ENCODE measurements at regions not wholly inside any gene's neighbourhood (a gene's known extent, or its start where the extent isn't known, plus 50 kb on each side); places are given as distances from the start of the nearest gene placed in this dataset.

- peak in 1 of 2 experiments; percentile 31; a peak in 1 of 4 replicates for TF ChIP-seq SRF (CRISPR knock-in tag; IDR thresholded peaks at IDR 0.05)
- TF ChIP-seq ZBTB43 (CRISPR knock-in tag; IDR thresholded peaks at IDR 0.05): no peak
- no peak for TF ChIP-seq CREBBP (IDR thresholded peaks at IDR 0.05; ENCODE audit: low read depth, low read length)
These were observed 248.6 kb upstream of the JADE1 start (continued) for GRCh38 chr4:128560754-128561495.

GRCh38 chr4:128558896-128559679, 250.4 kb upstream of the JADE1 start:
- no peak overlapping the region for H3K4me3 ChIP-seq
- no peak for ATAC-seq
- no peaks in the 10 kb centered on the region for H3K9me3 ChIP-seq (replicated peaks; ENCODE audit: control insufficient read depth, insufficient read depth, low read depth, low read length)
- peak overlapping the region in 1 of 2 experiments; percentile 19; a peak in 1 of 4 replicates for H3K9ac ChIP-seq (ENCODE audit: insufficient read depth in 1 of 2, low read depth in 2 of 2, low read length in 2 of 2)
- H3K27ac ChIP-seq (ENCODE audit: extremely low read depth, low read depth, low read length): no peak overlapping the region
- no peaks in the 10 kb centered on the region for H4K20me1 ChIP-seq (replicated peaks; ENCODE audit: control insufficient read depth, insufficient read depth, low read length)
- no peaks in the 10 kb centered on the region for H3K36me3 ChIP-seq (ENCODE audit: control insufficient read depth, insufficient read depth, low read length)
- intact Hi-C loops (cut with micrococcal nuclease): loop anchor here (10.0 kb wide), 1 partner anchor 274 kb away; the partner anchor contains the start of gene PGRMC2
- ChIA-PET CTCF (ENCODE audit: low intra/inter-chr PET ratio) (no interaction called here), POLR2A (interaction anchor here (0.7 to 1.1 kb wide), 2 partner anchors 10 to 271 kb away, joined by 3 read pairs; no protein-coding TSS in a partner anchor)
- BruUV-seq (replicated peaks): no TSS peak
- no peak for FAIRE-seq
- no peaks in the 10 kb centered on the region for H3K27me3 ChIP-seq (ENCODE audit: control insufficient read depth in 2 of 2, insufficient read depth in 2 of 2, low read length in 2 of 2)
- in situ Hi-C loops (cut with MboI): no loop called here
- no peak overlapping the region for H3K4me2 ChIP-seq (ENCODE audit: insufficient read depth, low read length)
- peaks cover 0 to 6% of the 10 kb centered on the region in 2 experiments; a peak in 3 of 5 replicates for H3K4me1 ChIP-seq (replicated peaks in 1 of 2; ENCODE audit: control insufficient read depth in 2 of 2, insufficient read depth in 2 of 2, low read length in 2 of 2)
- H2AFZ ChIP-seq (ENCODE audit: low read depth, low read length): peak overlapping the region; percentile 53
- no peaks in the 10 kb centered on the region for H3K9me1 ChIP-seq (ENCODE audit: control insufficient read depth, insufficient read depth, low read length)
- DNase-seq (ENCODE audit: extremely low read depth in 1 of 4, low spot score in 3 of 4): no peak
- no peaks in the 10 kb centered on the region for H3K79me2 ChIP-seq (ENCODE audit: control insufficient read depth, insufficient read depth, low read length)
- 51% methylated on average over 8 of the region's 8 CpGs for WGBS (ENCODE audit: insufficient coverage, low coverage, missing lambda C conversion rate)
- TF ChIP-seq ZBTB11 (CRISPR knock-in tag; IDR thresholded peaks at IDR 0.05) (no peak), ZNF277 (CRISPR knock-in tag; IDR thresholded peaks at IDR 0.05; ENCODE audit: borderline replicate concordance) (no peak), SPI1 (IDR thresholded peaks at IDR 0.05; ENCODE audit: borderline replicate concordance, low read depth, low read length) (no peak), PTTG1 (tag; IDR thresholded peaks at IDR 0.05; ENCODE audit: low read depth) (no peak), GMEB1 (CRISPR knock-in tag; IDR thresholded peaks at IDR 0.05) (no peak)
